ENCODE measurements at regions not wholly inside any gene's neighbourhood (a gene's known extent, or its start where the extent isn't known, plus 50 kb on each side); places are given as distances from the start of the nearest gene placed in this dataset.

DNA sequence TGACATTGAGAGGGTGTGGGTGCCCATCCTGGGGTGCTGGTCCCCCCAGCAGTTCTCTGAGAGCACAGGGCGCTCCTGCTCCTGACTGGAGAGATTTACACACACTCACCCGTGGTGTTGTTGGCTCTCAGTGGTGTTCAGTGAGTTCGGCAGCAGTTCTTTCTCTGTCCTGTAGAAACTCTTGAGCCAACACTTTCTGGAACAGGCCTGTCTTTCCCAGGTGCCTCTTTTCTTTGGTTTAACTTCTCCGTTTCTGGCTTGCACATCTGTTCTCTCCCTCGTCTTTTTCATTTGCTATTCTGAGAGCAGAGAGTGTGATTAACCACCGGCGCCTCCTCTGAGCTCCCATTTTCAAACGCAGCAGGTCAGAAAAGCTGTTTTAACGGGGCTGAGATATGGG, 284.5 kb downstream of the IRX2 start:
- H4K20me1 ChIP-seq (ENCODE audit: control insufficient read depth, insufficient read depth, low read depth, low read length), result no peaks in the 10 kb centered on the region
- no peaks in the 10 kb centered on the region for H3K4me1 ChIP-seq (ENCODE audit: control insufficient read depth, low read length)
- no peaks in the 10 kb centered on the region for H3K79me2 ChIP-seq (ENCODE audit: control insufficient read depth, low read length)
- H3K27ac ChIP-seq (ENCODE audit: low read depth, low read length), result no peak overlapping the region
- no peak overlapping the region for H3K4me3 ChIP-seq (ENCODE audit: low read length)
- no peaks in the 10 kb centered on the region for H3K9me3 ChIP-seq (ENCODE audit: control insufficient read depth, insufficient read depth, low read length)
- H3F3A ChIP-seq (ENCODE audit: control insufficient read depth, insufficient read depth), result no peaks in the 10 kb centered on the region
- TF ChIP-seq, protein P1, sequence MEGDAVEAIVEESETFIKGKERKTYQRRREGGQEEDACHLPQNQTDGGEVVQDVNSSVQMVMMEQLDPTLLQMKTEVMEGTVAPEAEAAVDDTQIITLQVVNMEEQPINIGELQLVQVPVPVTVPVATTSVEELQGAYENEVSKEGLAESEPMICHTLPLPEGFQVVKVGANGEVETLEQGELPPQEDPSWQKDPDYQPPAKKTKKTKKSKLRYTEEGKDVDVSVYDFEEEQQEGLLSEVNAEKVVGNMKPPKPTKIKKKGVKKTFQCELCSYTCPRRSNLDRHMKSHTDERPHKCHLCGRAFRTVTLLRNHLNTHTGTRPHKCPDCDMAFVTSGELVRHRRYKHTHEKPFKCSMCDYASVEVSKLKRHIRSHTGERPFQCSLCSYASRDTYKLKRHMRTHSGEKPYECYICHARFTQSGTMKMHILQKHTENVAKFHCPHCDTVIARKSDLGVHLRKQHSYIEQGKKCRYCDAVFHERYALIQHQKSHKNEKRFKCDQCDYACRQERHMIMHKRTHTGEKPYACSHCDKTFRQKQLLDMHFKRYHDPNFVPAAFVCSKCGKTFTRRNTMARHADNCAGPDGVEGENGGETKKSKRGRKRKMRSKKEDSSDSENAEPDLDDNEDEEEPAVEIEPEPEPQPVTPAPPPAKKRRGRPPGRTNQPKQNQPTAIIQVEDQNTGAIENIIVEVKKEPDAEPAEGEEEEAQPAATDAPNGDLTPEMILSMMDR (IDR thresholded peaks at IDR 0.05; ENCODE audit: low read depth, low read length, poor library complexity, severe bottlenecking), result no peak
- no peak for TF ChIP-seq EZH2phosphoT487 (IDR thresholded peaks at IDR 0.05; ENCODE audit: borderline replicate concordance, low read length)
- no peaks in the 10 kb centered on the region for H3K9me2 ChIP-seq (replicated peaks; ENCODE audit: control insufficient read depth, low read length)
- no peaks in the 10 kb centered on the region for H3K36me3 ChIP-seq (ENCODE audit: control insufficient read depth, low read length)
- H3K4me2 ChIP-seq (ENCODE audit: low read length), result no peak overlapping the region
- no peaks in the 10 kb centered on the region for H3K27me3 ChIP-seq (ENCODE audit: control insufficient read depth, low read length)

DNA sequence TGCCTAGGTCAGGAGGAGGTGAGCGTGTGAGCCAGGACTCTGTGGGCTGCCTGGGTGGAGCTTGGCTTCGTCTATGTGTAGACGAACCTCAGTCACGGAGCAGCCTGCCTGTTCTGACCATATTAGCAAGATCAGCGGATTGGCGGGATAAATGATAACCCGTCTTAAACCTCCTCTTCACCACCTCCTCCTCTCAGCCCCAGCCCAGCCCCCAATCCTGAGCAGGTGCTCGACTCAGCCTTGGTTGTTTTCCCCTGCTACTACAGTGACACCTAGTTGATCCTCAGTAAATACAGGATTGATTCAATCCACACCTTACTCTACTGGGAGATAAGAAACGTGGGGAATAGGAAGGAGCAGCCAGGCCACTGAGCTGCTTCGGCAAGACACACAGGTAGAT, 286.1 kb downstream of the IRX2 start:
- H3K79me2 ChIP-seq (ENCODE audit: control insufficient read depth, low read length), result no peaks in the 10 kb centered on the region
- no peak overlapping the region for H3K27ac ChIP-seq (ENCODE audit: low read depth, low read length)
- no peaks in the 10 kb centered on the region for H3K9me3 ChIP-seq (ENCODE audit: control insufficient read depth, insufficient read depth, low read length)
- TF ChIP-seq, protein P1 (IDR thresholded peaks at IDR 0.05; ENCODE audit: low read depth, low read length, poor library complexity, severe bottlenecking), result no peak
- no peak for TF ChIP-seq EZH2phosphoT487 (IDR thresholded peaks at IDR 0.05; ENCODE audit: borderline replicate concordance, low read length)
- H3K4me2 ChIP-seq (ENCODE audit: low read length), result no peak overlapping the region
- no peaks in the 10 kb centered on the region for H3K4me1 ChIP-seq (ENCODE audit: control insufficient read depth, low read length)
- H3F3A ChIP-seq (ENCODE audit: control insufficient read depth, insufficient read depth), result no peaks in the 10 kb centered on the region
- no peaks in the 10 kb centered on the region for H4K20me1 ChIP-seq (ENCODE audit: control insufficient read depth, insufficient read depth, low read depth, low read length)
- no peaks in the 10 kb centered on the region for H3K9me2 ChIP-seq (replicated peaks; ENCODE audit: control insufficient read depth, low read length)
- no peaks in the 10 kb centered on the region for H3K36me3 ChIP-seq (ENCODE audit: control insufficient read depth, low read length)
- H3K4me3 ChIP-seq (ENCODE audit: low read length), result no peak overlapping the region
- no peaks in the 10 kb centered on the region for H3K27me3 ChIP-seq (ENCODE audit: control insufficient read depth, low read length)

DNA sequence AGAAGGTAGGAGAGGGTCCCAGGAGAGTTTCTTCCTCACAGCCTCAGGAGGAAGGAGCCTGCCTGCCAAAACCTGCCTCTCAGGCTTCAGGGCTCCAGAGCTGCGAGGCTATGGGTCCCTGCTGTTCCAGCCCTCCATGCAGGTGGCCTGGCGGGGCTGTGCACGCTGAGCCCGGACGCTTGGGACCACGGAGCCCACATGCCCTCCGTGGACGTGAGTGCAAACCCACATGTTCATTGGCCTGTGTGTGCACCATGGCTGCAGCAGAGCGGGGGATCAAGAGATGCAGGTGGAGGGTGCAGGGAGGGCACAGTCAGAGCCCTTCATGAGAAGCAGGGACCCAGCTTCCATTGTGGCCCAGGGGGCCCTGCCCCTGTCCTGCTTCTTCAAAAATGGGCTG, 287.3 kb downstream of the IRX2 start:
- no peaks in the 10 kb centered on the region for H3K9me3 ChIP-seq (ENCODE audit: control insufficient read depth, insufficient read depth, low read length)
- no peak overlapping the region for H3K4me2 ChIP-seq (ENCODE audit: low read length)
- no peaks in the 10 kb centered on the region for H3K4me1 ChIP-seq (ENCODE audit: control insufficient read depth, low read length)
- H3K36me3 ChIP-seq (ENCODE audit: control insufficient read depth, low read length), result no peaks in the 10 kb centered on the region
- H3K79me2 ChIP-seq (ENCODE audit: control insufficient read depth, low read length), result no peaks in the 10 kb centered on the region
- H3F3A ChIP-seq (ENCODE audit: control insufficient read depth, insufficient read depth), result no peaks in the 10 kb centered on the region
- no peaks in the 10 kb centered on the region for H3K9me2 ChIP-seq (replicated peaks; ENCODE audit: control insufficient read depth, low read length)
- H3K4me3 ChIP-seq (ENCODE audit: low read length), result no peak overlapping the region
- H4K20me1 ChIP-seq (ENCODE audit: control insufficient read depth, insufficient read depth, low read depth, low read length), result no peaks in the 10 kb centered on the region
- TF ChIP-seq EZH2phosphoT487 (IDR thresholded peaks at IDR 0.05; ENCODE audit: borderline replicate concordance, low read length), result no peak
- TF ChIP-seq, protein P1 (IDR thresholded peaks at IDR 0.05; ENCODE audit: low read depth, low read length, poor library complexity, severe bottlenecking), result no peak
- H3K27me3 ChIP-seq (ENCODE audit: control insufficient read depth, low read length), result no peaks in the 10 kb centered on the region
- H3K27ac ChIP-seq (ENCODE audit: low read depth, low read length), result no peak overlapping the region

All from DOHH2 (cell line).